Keratinocyte (primary cell): ENCODE measurements at regions not wholly inside any gene's neighbourhood (a gene's known extent, or its start where the extent isn't known, plus 50 kb on each side); places are given as distances from the start of the nearest gene placed in this dataset.
"Not testable (repeated sequence)": the region's sequence is repeated elsewhere in the genome, so short reads cannot be mapped to it uniquely, and the experiment has no call there.

Experiments used
- EZH2 ChIP-seq: IDR thresholded peaks from one replicate; pipeline ENCODE4 v1.6.1; 2012; ENCODE audit warnings: inconsistent platforms, mild to moderate bottlenecking, low read length, moderate library complexity
- TF ChIP-seq, protein P1 (sequence below), 3 experiments: IDR thresholded peaks in 1 of 3; conservative IDR thresholded peaks in 1 of 3; optimal IDR thresholded peaks in 1 of 3; 2 replicates in 2 of 3; 3 replicates in 1 of 3; pipeline versions ENCODE3 to v1.5.1; 2011; ENCODE audit warnings: low read length in 3 of 3, mild to moderate bottlenecking in 3 of 3, moderate library complexity in 2 of 3, control low read depth in 1 of 3, inconsistent platforms in 1 of 3; ENCODE audit not compliant: insufficient read depth in 2 of 3; ENCODE audit errors: extremely low read depth in 1 of 3

DNA sequence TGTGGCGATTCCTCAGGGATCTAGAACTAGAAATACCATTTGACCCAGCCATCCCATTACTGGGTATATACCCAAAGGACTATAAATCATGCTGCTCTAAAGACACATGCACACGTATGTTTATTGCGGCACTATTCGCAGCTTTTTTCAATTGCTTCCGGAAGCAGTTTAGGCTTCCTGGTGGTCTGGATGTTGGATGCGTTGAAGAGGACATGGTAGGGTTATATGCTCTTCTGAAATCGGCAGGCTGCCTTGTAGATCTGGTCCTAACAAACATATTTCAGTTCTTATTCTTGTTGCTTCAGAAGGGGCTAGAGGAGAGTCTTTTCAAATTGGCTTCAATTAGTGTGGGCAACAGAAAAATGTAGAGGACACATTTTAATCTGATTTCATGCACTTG is 243.4 kb downstream of the TMA16 start:
- TF ChIP-seq, protein P1, sequence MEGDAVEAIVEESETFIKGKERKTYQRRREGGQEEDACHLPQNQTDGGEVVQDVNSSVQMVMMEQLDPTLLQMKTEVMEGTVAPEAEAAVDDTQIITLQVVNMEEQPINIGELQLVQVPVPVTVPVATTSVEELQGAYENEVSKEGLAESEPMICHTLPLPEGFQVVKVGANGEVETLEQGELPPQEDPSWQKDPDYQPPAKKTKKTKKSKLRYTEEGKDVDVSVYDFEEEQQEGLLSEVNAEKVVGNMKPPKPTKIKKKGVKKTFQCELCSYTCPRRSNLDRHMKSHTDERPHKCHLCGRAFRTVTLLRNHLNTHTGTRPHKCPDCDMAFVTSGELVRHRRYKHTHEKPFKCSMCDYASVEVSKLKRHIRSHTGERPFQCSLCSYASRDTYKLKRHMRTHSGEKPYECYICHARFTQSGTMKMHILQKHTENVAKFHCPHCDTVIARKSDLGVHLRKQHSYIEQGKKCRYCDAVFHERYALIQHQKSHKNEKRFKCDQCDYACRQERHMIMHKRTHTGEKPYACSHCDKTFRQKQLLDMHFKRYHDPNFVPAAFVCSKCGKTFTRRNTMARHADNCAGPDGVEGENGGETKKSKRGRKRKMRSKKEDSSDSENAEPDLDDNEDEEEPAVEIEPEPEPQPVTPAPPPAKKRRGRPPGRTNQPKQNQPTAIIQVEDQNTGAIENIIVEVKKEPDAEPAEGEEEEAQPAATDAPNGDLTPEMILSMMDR (optimal IDR thresholded peaks at IDR 0.05 in 1 of 3, IDR thresholded peaks at IDR 0.05 in 1 of 3, conservative IDR thresholded peaks at IDR 0.05 in 1 of 3; ENCODE audit: extremely low read depth in 1 of 3, insufficient read depth in 2 of 3, low read length in 3 of 3) = not testable (repeated sequence)
- not testable (repeated sequence) for TF ChIP-seq EZH2
